Sigmoid colon (tissue), 4 donors: ENCODE measurements at regions not wholly inside any gene's neighbourhood (a gene's known extent, or its start where the extent isn't known, plus 50 kb on each side); places are given as distances from the start of the nearest gene placed in this dataset.

Experiments used
- CTCF ChIP-seq, 4 experiments: fragments of 450-650 bp in 3 of 4; fragments of 200-600 bp in 1 of 4; IDR thresholded peaks; one replicate each; pipeline ENCODE4 v1.5.1; 2016 to 2019; ENCODE audit warnings: antibody characterized with exemption in 4 of 4, mild to moderate bottlenecking in 3 of 4, moderate library complexity in 2 of 4
- EP300 ChIP-seq, 4 donors: sonication (generic); formaldehyde crosslinking; IDR thresholded peaks; one replicate each; pipeline ENCODE4 v1.6.1; 2017; ENCODE audit warnings: antibody characterized with exemption in 4 of 4
- POLR2A ChIP-seq, 2 donors: fragments of 450-650 bp; IDR thresholded peaks; one replicate each; pipeline ENCODE4 v1.6.1; 2016; ENCODE audit warnings: antibody characterized with exemption in 2 of 2, mild to moderate bottlenecking in 2 of 2, moderate library complexity in 2 of 2

- no peak for TF ChIP-seq CTCF (IDR thresholded peaks at IDR 0.05)
- TF ChIP-seq POLR2A (IDR thresholded peaks at IDR 0.05), result no peak
- TF ChIP-seq EP300 (IDR thresholded peaks at IDR 0.05), result no peak
These were observed 413.1 kb downstream of the MED13L start for GRCh38 chr12:115864396-115864795.
